HepG2 (cell line): ENCODE measurements at regions not wholly inside any gene's neighbourhood (a gene's known extent, or its start where the extent isn't known, plus 50 kb on each side); places are given as distances from the start of the nearest gene placed in this dataset.

ENCODE experiments used
- ATAC-seq: fragments of 200-7000 bp; cut with Tn5 transposase; 3 replicates; pipeline ENCODE4 v1.9.1; 2020; ENCODE audit warnings: mild to moderate bottlenecking, moderate library complexity
- BruUV-seq: library from RNA; stranded (reverse); fragments of 400-500 nt; replicated peaks from 2 replicates; lab custom pipeline; 2021; lab: Mats Ljungman, UMichigan
- CTCF ChIA-PET: fragments of 300-600 bp; formaldehyde crosslinking; extraction: SDS; loops from one replicate; lab custom pipeline; 2021; ENCODE audit warnings: low total read pairs, inconsistent platforms, low intra/inter-chr PET ratio; lab: Yijun Ruan, JAX
- POLR2A ChIA-PET: fragments of 350-600 bp; sonication (Branson Sonifier 250); formaldehyde crosslinking; loops from one replicate; lab custom pipeline; 2020; ENCODE audit warnings: antibody characterized with exemption, inconsistent platforms; lab: Yijun Ruan, JAX
- DNase-seq: peaks from one replicate; pipeline ENCODE4 v3.0.0-alpha.2; 2015; ENCODE audit warnings: low spot score
- FAIRE-seq: peaks from 3 replicates; lab custom pipeline; 2011; peaks lifted over from hg19 to GRCh38; lab: Jason Lieb, UNC
- H2AFZ ChIP-seq: one replicate; pipeline ENCODE4 v1.6.1; 2011; ENCODE audit warnings: low read length, inconsistent platforms
- H3K27ac ChIP-seq: fragments of 300-600 bp; 3 replicates; pipeline ENCODE4 v1.8.0; 2011; ENCODE audit warnings: mixed run types, mild to moderate bottlenecking, mixed read lengths, low read length, inconsistent platforms; ENCODE audit not compliant: insufficient read depth; ENCODE audit errors: extremely low read length
- H3K27me3 ChIP-seq, 2 experiments: fragments of 200-600 bp in 1 of 2; 2 replicates in 1 of 2; 3 replicates in 1 of 2; pipeline versions ENCODE4 v1.6.0 to v1.8.0; 2011; ENCODE audit warnings: low read length in 2 of 2, mild to moderate bottlenecking in 2 of 2, moderate library complexity in 2 of 2, inconsistent platforms in 1 of 2; ENCODE audit not compliant: insufficient read depth in 2 of 2, control insufficient read depth in 1 of 2
- H3K36me3 ChIP-seq, 2 experiments: fragments of 200-600 bp in 1 of 2; replicated peaks in 1 of 2; 2 replicates in 1 of 2; 3 replicates in 1 of 2; pipeline versions ENCODE4 v1.5.1 to v1.8.0; 2011; ENCODE audit warnings: low read length in 2 of 2, inconsistent platforms in 1 of 2; ENCODE audit not compliant: insufficient read depth in 2 of 2, control insufficient read depth in 1 of 2
- H3K4me1 ChIP-seq: 2 replicates; pipeline ENCODE4 v1.5.1; 2012; ENCODE audit warnings: low read length, inconsistent platforms; ENCODE audit not compliant: insufficient read depth
- H3K4me2 ChIP-seq: 2 replicates; pipeline ENCODE4 v1.6.0; 2011; ENCODE audit warnings: low read depth, low read length, inconsistent platforms
- H3K4me3 ChIP-seq, 3 experiments: fragments of 200-600 bp in 1 of 3; sonication (generic), shearing (Covaris generic) in 1 of 3; replicated peaks in 1 of 3; 2 replicates each; pipeline ENCODE4 v1.5.1; 2011 to 2016; ENCODE audit warnings: low read length in 3 of 3, inconsistent platforms in 2 of 3, low read depth in 2 of 3, mild to moderate bottlenecking in 2 of 3, control low read depth in 1 of 3, mixed read lengths in 1 of 3; ENCODE audit not compliant: insufficient read depth in 1 of 3
- H3K79me2 ChIP-seq: one replicate; pipeline ENCODE4 v1.6.1; 2011; ENCODE audit warnings: low read length, inconsistent platforms; ENCODE audit not compliant: insufficient read depth
- H3K9ac ChIP-seq: 2 replicates; pipeline ENCODE4 v1.6.0; 2011; ENCODE audit warnings: mild to moderate bottlenecking, low read depth, low read length, inconsistent platforms; ENCODE audit not compliant: insufficient read depth
- H3K9me3 ChIP-seq: 2 replicates; pipeline ENCODE4 v1.5.1; 2012; ENCODE audit warnings: mild to moderate bottlenecking, low read length
- H4K20me1 ChIP-seq: 2 replicates; pipeline ENCODE4 v1.6.0; 2011; ENCODE audit warnings: inconsistent platforms, mild to moderate bottlenecking, low read length, moderate library complexity; ENCODE audit not compliant: insufficient read depth
- BCL6 ChIP-seq: IDR thresholded peaks from 2 replicates; pipeline ENCODE4 v1.6.1; 2016; ENCODE audit warnings: missing genetic modification reagents, missing compliant biosample characterization
- CBX2 ChIP-seq, 2 experiments: fragments of 200-600 bp in 1 of 2; sonication (generic); formaldehyde crosslinking in 1 of 2; IDR thresholded peaks; 2 replicates each; pipeline versions ENCODE4 v1.7.0 to v1.8.1; 2018 to 2022; ENCODE audit warnings: low read depth in 2 of 2, low read length in 1 of 2, mild to moderate bottlenecking in 1 of 2, missing genetic modification reagents in 1 of 2
- SMAD1 ChIP-seq: sonication (generic); formaldehyde crosslinking; IDR thresholded peaks from 2 replicates; pipeline ENCODE4 v1.4.0; 2020; ENCODE audit warnings: missing genetic modification reagents, low read depth, mild to moderate bottlenecking, borderline replicate concordance
- ZBTB21 ChIP-seq: sonication (generic); formaldehyde crosslinking; IDR thresholded peaks from 2 replicates; pipeline ENCODE4 v1.4.0; 2020; ENCODE audit warnings: missing genetic modification reagents
- ZBTB7B ChIP-seq: sonication (generic); formaldehyde crosslinking; IDR thresholded peaks from 2 replicates; pipeline ENCODE4 v1.4.0; 2020; ENCODE audit warnings: missing genetic modification reagents
- ZNF205 ChIP-seq: IDR thresholded peaks from 2 replicates; pipeline ENCODE4 v1.6.1; 2018; ENCODE audit warnings: missing biosample characterization, missing genetic modification reagents
- ZNF670 ChIP-seq: sonication (generic); formaldehyde crosslinking; IDR thresholded peaks from 2 replicates; pipeline ENCODE4 v1.8.0; 2022; ENCODE audit warnings: mild to moderate bottlenecking, missing genetic modification reagents, borderline replicate concordance
- WGBS: methylation state at CpG from one replicate; pipeline ENCODE4 v1.1.6; 2017; ENCODE audit warnings: low lambda C conversion rate; 5-methylcytosine and 5-hydroxymethylcytosine counted together
- in situ Hi-C: cut with HindIII; loops from 2 replicates; pipeline ENCODE4 v1.10.0; 2017; ENCODE audit warnings: low pct_unique_long_range_greater_than_20kb; ENCODE audit not compliant: extremely low pct_ligation_motif_present
- intact Hi-C: fragments of 100-400 bp; cut with micrococcal nuclease; formaldehyde crosslinking; loops from one replicate; pipeline ENCODE4 v1.10.0; 2022; ENCODE audit not compliant: unreplicated experiment
- TF ChIP-seq, protein P1 (sequence below): sonication (generic); formaldehyde crosslinking; IDR thresholded peaks from 2 replicates; pipeline ENCODE4 v1.9.0; 2022; ENCODE audit warnings: low read depth, missing genetic modification reagents
- TF ChIP-seq, protein P2 (sequence below): sonication (generic); formaldehyde crosslinking; conservative IDR thresholded peaks from 2 replicates; pipeline ENCODE4 v1.8.0; 2022; ENCODE audit warnings: missing genetic modification reagents
- TF ChIP-seq, protein P3 (sequence below): sonication (generic); formaldehyde crosslinking; IDR thresholded peaks from 2 replicates; pipeline ENCODE4 v1.4.0; 2020; ENCODE audit warnings: missing genetic modification reagents

DNA sequence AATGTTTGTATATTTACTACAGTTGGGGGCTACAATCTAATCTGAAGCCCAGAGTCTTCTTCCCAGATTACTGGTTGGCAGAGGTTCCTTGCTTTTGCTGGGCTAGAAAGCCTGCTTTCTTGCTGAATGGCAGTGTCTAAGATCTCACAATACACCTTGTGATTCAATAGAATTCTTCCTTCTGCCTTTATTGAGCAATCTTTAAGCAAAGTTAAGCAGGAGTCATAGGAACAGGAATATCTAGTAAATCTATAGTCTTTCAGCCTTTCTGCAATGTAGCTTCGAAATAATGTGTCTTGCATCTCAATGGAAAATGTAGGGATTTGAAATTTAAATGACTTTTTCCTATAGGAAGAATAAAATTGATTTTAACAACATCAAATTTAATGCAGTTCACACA is 346.1 kb downstream of the SLITRK1 start:
- no TSS peak for BruUV-seq
- WGBS: 7% methylated on average over 1 of the region's 1 CpG
- H3K79me2 ChIP-seq: no peaks in the 10 kb centered on the region
- peaks cover 51% of the 10 kb centered on the region for H3K9me3 ChIP-seq
- in situ Hi-C loops: no loop called here
- ChIA-PET CTCF (no interaction called here), POLR2A (no interaction called here)
- H3K4me3 ChIP-seq: no peak overlapping the region
- no peak for TF ChIP-seq CBX2 (IDR thresholded peaks at IDR 0.05; ENCODE audit: low read depth, low read length)
- no peak for TF ChIP-seq CBX2 (CRISPR knock-in tag; IDR thresholded peaks at IDR 0.05; ENCODE audit: low read depth)
- TF ChIP-seq ZNF205 (CRISPR knock-in tag): no peak
- TF ChIP-seq, protein P1, sequence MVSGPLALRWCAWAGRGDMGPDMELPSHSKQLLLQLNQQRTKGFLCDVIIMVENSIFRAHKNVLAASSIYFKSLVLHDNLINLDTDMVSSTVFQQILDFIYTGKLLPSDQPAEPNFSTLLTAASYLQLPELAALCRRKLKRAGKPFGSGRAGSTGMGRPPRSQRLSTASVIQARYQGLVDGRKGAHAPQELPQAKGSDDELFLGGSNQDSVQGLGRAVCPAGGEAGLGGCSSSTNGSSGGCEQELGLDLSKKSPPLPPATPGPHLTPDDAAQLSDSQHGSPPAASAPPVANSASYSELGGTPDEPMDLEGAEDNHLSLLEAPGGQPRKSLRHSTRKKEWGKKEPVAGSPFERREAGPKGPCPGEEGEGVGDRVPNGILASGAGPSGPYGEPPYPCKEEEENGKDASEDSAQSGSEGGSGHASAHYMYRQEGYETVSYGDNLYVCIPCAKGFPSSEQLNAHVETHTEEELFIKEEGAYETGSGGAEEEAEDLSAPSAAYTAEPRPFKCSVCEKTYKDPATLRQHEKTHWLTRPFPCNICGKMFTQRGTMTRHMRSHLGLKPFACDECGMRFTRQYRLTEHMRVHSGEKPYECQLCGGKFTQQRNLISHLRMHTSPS: no peak
- TF ChIP-seq, protein P2, sequence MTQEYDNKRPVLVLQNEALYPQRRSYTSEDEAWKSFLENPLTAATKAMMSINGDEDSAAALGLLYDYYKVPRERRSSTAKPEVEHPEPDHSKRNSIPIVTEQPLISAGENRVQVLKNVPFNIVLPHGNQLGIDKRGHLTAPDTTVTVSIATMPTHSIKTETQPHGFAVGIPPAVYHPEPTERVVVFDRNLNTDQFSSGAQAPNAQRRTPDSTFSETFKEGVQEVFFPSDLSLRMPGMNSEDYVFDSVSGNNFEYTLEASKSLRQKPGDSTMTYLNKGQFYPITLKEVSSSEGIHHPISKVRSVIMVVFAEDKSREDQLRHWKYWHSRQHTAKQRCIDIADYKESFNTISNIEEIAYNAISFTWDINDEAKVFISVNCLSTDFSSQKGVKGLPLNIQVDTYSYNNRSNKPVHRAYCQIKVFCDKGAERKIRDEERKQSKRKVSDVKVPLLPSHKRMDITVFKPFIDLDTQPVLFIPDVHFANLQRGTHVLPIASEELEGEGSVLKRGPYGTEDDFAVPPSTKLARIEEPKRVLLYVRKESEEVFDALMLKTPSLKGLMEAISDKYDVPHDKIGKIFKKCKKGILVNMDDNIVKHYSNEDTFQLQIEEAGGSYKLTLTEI (CRISPR knock-in tag): no peak
- TF ChIP-seq BCL6 (CRISPR knock-in tag): no peak
- no peak for TF ChIP-seq ZNF670 (CRISPR knock-in tag)
- TF ChIP-seq, protein P3, sequence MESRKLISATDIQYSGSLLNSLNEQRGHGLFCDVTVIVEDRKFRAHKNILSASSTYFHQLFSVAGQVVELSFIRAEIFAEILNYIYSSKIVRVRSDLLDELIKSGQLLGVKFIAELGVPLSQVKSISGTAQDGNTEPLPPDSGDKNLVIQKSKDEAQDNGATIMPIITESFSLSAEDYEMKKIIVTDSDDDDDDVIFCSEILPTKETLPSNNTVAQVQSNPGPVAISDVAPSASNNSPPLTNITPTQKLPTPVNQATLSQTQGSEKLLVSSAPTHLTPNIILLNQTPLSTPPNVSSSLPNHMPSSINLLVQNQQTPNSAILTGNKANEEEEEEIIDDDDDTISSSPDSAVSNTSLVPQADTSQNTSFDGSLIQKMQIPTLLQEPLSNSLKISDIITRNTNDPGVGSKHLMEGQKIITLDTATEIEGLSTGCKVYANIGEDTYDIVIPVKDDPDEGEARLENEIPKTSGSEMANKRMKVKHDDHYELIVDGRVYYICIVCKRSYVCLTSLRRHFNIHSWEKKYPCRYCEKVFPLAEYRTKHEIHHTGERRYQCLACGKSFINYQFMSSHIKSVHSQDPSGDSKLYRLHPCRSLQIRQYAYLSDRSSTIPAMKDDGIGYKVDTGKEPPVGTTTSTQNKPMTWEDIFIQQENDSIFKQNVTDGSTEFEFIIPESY (CRISPR knock-in tag): no peak
- TF ChIP-seq SMAD1 (CRISPR knock-in tag): no peak
- TF ChIP-seq ZBTB21: no peak
- TF ChIP-seq ZBTB7B: no peak
- no peak for ATAC-seq
- DNase-seq: no peak
- no peak overlapping the region for H2AFZ ChIP-seq
- H3K4me2 ChIP-seq: no peak overlapping the region
- no peaks in the 10 kb centered on the region for H3K36me3 ChIP-seq
- intact Hi-C loops: no loop called here
- H3K27ac ChIP-seq: no peak overlapping the region
- H3K9ac ChIP-seq: no peak overlapping the region
- no peaks in the 10 kb centered on the region for H3K4me1 ChIP-seq
- no peak for FAIRE-seq
- H3K27me3 ChIP-seq: no peaks in the 10 kb centered on the region
- no peaks in the 10 kb centered on the region for H4K20me1 ChIP-seq
